ENCODE measurements at regions not wholly inside any gene's neighbourhood (a gene's known extent, or its start where the extent isn't known, plus 50 kb on each side); places are given as distances from the start of the nearest gene placed in this dataset.
"Not testable (repeated sequence)": the region's sequence is repeated elsewhere in the genome, so short reads cannot be mapped to it uniquely, and the experiment has no call there.

- ChIA-PET POLR2A (no interaction called here), CTCF (interaction anchor here (1.8 to 2.1 kb wide), 2 partner anchors 16 to 18 kb away, joined by 3 to 5 read pairs; no protein-coding TSS in a partner anchor)
- no peak for TF ChIP-seq CTCF (IDR thresholded peaks at IDR 0.05; ENCODE audit: control extremely low read depth, extremely low read depth, low read depth, missing control alignments)
- no peak for DNase-seq (ENCODE audit: extremely low spot score)
Measured at GRCh38 chr3:4211610-4212009, 91.6 kb upstream of the SETMAR start.

GRCh38 chr3:4213420-4213819 is 89.7 kb upstream of the SETMAR start:
- CTCF ChIA-PET; DNase-seq (ENCODE audit: extremely low spot score); POLR2A ChIA-PET: not testable (repeated sequence)

GRCh38 chr3:4216974-4217373 is 86.2 kb upstream of the SETMAR start:
- CTCF ChIA-PET; DNase-seq (ENCODE audit: extremely low spot score); POLR2A ChIA-PET: not testable (repeated sequence)

GRCh38 chr3:4218456-4219226 is 84.5 kb upstream of the SETMAR start:
- ChIA-PET CTCF (interaction anchor here (1.8 kb wide), 1 partner anchor 54 kb away, joined by 3 read pairs; no protein-coding TSS in a partner anchor), POLR2A (no interaction called here)
- no peak for DNase-seq (ENCODE audit: extremely low spot score)

GRCh38 chr3:4219227-4219568 is 84.0 kb upstream of the SETMAR start:
- CTCF ChIA-PET: interaction anchor here (1.8 kb wide), 1 partner anchor 53 kb away, joined by 3 read pairs; no protein-coding TSS in a partner anchor
- POLR2A ChIA-PET: no interaction called here
- no peak for TF ChIP-seq CTCF (IDR thresholded peaks at IDR 0.05; ENCODE audit: control extremely low read depth, extremely low read depth, low read depth, missing control alignments)
- DNase-seq (ENCODE audit: extremely low spot score): no peak

More at GRCh38 chr3:4218456-4219226, 84.5 kb upstream of the SETMAR start:
- TF ChIP-seq CTCF (IDR thresholded peaks at IDR 0.05; ENCODE audit: control extremely low read depth, extremely low read depth, low read depth, missing control alignments): no peak

- ChIA-PET CTCF (interaction anchor here (1.8 kb wide), 1 partner anchor 52 kb away, joined by 3 read pairs; no protein-coding TSS in a partner anchor), POLR2A (no interaction called here)
- TF ChIP-seq CTCF (IDR thresholded peaks at IDR 0.05; ENCODE audit: control extremely low read depth, extremely low read depth, low read depth, missing control alignments): no peak
- DNase-seq (ENCODE audit: extremely low spot score): no peak
Measured at GRCh38 chr3:4220065-4220464, 83.1 kb upstream of the SETMAR start.

- TF ChIP-seq CTCF (IDR thresholded peaks at IDR 0.05; ENCODE audit: control extremely low read depth, extremely low read depth, low read depth, missing control alignments): no peak
- POLR2A ChIA-PET: no interaction called here
- CTCF ChIA-PET: interaction anchor here (1.1 kb wide), 1 partner anchor 10 kb away, joined by 4 read pairs; no protein-coding TSS in a partner anchor
- DNase-seq (ENCODE audit: extremely low spot score): no peak
Measured at GRCh38 chr3:4222574-4223175, 80.5 kb upstream of the SETMAR start.
